ENCODE measurements at regions not wholly inside any gene's neighbourhood (a gene's known extent, or its start where the extent isn't known, plus 50 kb on each side); places are given as distances from the start of the nearest gene placed in this dataset.
"Not testable (repeated sequence)": the region's sequence is repeated elsewhere in the genome, so short reads cannot be mapped to it uniquely, and the experiment has no call there.

DNA sequence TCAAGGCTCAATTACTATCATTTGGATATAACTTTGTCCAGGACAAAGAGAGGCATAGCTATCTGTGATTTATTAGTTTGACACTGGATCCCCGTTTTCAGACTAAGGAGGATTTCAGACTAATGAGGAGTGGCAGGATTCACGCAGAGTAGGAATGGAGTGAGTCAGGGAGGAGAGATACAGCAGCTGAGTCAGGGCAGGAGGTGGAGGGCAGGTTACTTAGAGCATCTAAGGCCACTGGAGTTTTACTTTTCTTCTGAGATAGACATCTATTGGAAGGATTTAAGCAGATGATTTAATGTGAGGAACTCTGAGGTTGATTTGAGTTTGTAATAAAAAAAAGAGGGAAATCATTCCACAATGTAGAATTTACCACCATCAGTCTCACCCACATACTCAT is 110.6 kb downstream of the RPIA start:
- not testable (repeated sequence) for H3K36me3 ChIP-seq (ENCODE audit: control insufficient read depth in 4 of 4, insufficient read depth in 4 of 4, low read length in 4 of 4); DNase-seq; H3K9ac ChIP-seq (ENCODE audit: insufficient read depth in 1 of 2, low read length in 2 of 2); H3K4me3 ChIP-seq; H3K9me3 ChIP-seq (ENCODE audit: control insufficient read depth in 4 of 4, insufficient read depth in 3 of 4, low read length in 3 of 4); H3K4me1 ChIP-seq (ENCODE audit: control insufficient read depth in 5 of 5, insufficient read depth in 5 of 5, low read length in 5 of 5); ATAC-seq (ENCODE audit: insufficient read depth, low FRiP score); H3K27ac ChIP-seq (ENCODE audit: low read depth in 1 of 2, low read length in 1 of 2); H3K27me3 ChIP-seq (ENCODE audit: control insufficient read depth in 3 of 3, insufficient read depth in 3 of 3, low read length in 2 of 3)
- WGBS, 2 donors, result 61 to 90% methylated on average over 2 of the region's 2 CpGs

DNA sequence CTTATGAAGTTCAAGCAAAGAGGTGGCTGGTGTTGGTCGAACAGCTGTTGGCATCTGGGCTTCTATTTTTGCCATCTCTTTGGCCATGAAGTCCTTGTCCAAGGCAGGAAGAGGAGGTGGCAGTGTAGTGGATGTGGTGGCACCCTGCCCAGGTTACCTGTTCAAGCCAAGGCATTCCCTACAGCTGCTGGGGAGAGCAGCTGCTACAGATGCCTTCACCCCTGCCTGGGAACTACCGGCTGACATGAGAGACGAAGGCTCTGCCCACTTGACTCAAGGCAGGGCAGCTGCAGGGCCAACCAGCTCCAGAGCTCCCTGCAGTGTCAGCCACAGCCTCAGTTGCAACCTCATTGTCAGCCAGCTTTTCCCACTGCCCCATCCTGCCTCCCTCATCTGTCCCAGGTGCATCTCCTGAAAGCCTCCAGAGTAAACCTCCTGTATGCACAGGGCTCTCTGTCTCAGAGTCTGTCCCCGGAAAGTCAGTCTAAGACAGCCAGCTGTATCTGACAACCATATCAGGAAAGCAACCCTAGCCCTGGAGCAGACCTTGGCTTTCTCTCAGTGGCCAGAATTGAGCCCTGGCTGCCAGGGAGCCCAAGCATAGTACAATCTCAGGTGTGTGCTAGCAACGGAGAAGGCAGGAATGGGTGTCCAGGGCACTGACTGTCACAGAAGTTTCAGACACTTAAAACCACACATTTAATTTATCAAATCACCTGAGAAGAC is 115.9 kb downstream of the RPIA start:
- Histone ChIP-seq H3K27ac (ENCODE audit: low read depth in 1 of 2, low read length in 1 of 2) (no peak overlapping the region), H3K4me1 (ENCODE audit: control insufficient read depth in 5 of 5, insufficient read depth in 5 of 5, low read length in 5 of 5) (peaks cover 0 to 10% (median 0%) of the 10 kb centered on the region in 5 donors), H3K9me3 (ENCODE audit: control insufficient read depth in 4 of 4, insufficient read depth in 3 of 4, low read length in 3 of 4) (peaks cover 0 to 7% (median 0%) of the 10 kb centered on the region in 4 donors), H3K27me3 (ENCODE audit: control insufficient read depth in 3 of 3, insufficient read depth in 3 of 3, low read length in 2 of 3) (no peaks in the 10 kb centered on the region), H3K36me3 (ENCODE audit: control insufficient read depth in 4 of 4, insufficient read depth in 4 of 4, low read length in 4 of 4) (no peaks in the 10 kb centered on the region), H3K4me3 (no peak overlapping the region), H3K9ac (ENCODE audit: insufficient read depth in 1 of 2, low read length in 2 of 2) (no peak overlapping the region)
- no peak for ATAC-seq (ENCODE audit: insufficient read depth, low FRiP score)
- DNase-seq, result no peak
- WGBS, 2 donors, result 81 to 95% methylated on average over 5 of the region's 5 CpGs
- TF ChIP-seq, protein P1, sequence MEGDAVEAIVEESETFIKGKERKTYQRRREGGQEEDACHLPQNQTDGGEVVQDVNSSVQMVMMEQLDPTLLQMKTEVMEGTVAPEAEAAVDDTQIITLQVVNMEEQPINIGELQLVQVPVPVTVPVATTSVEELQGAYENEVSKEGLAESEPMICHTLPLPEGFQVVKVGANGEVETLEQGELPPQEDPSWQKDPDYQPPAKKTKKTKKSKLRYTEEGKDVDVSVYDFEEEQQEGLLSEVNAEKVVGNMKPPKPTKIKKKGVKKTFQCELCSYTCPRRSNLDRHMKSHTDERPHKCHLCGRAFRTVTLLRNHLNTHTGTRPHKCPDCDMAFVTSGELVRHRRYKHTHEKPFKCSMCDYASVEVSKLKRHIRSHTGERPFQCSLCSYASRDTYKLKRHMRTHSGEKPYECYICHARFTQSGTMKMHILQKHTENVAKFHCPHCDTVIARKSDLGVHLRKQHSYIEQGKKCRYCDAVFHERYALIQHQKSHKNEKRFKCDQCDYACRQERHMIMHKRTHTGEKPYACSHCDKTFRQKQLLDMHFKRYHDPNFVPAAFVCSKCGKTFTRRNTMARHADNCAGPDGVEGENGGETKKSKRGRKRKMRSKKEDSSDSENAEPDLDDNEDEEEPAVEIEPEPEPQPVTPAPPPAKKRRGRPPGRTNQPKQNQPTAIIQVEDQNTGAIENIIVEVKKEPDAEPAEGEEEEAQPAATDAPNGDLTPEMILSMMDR (IDR thresholded peaks at IDR 0.05; ENCODE audit: control extremely low read depth, extremely low read depth), result no peak

DNA sequence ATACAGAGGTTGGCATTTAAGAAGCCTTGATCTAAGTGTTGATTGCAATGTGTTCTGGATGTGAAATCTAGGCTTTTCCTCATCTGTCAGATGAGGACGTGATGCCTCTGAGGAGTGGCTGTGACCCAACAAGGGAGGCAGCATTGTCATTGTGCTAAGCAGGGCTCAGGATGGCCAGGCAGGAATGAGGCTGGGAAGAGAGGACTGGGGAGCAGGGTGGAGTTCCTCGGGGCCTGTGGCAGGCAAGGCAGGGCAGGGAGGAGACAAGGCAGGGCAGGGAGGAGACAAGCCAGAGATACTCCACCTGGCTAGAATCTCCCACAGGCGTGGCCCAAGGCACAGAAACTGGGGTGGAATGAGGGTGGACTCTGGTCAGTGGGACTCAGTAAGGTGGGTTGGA is 116.6 kb downstream of the RPIA start:
- TF ChIP-seq, protein P1 (IDR thresholded peaks at IDR 0.05; ENCODE audit: control extremely low read depth, extremely low read depth), result no peak
- Histone ChIP-seq H3K36me3 (ENCODE audit: control insufficient read depth in 4 of 4, insufficient read depth in 4 of 4, low read length in 4 of 4) (no peaks in the 10 kb centered on the region), H3K27me3 (ENCODE audit: control insufficient read depth in 3 of 3, insufficient read depth in 3 of 3, low read length in 2 of 3) (no peaks in the 10 kb centered on the region), H3K27ac (ENCODE audit: low read depth in 1 of 2, low read length in 1 of 2) (no peak overlapping the region), H3K9me3 (ENCODE audit: control insufficient read depth in 4 of 4, insufficient read depth in 3 of 4, low read length in 3 of 4) (peaks cover 0 to 8% (median 0%) of the 10 kb centered on the region in 4 donors), H3K9ac (ENCODE audit: insufficient read depth in 1 of 2, low read length in 2 of 2) (no peak overlapping the region), H3K4me3 (no peak overlapping the region), H3K4me1 (ENCODE audit: control insufficient read depth in 5 of 5, insufficient read depth in 5 of 5, low read length in 5 of 5) (peaks cover 0 to 10% (median 0%) of the 10 kb centered on the region in 5 donors)
- 67 to 78% methylated on average over 3 of the region's 3 CpGs for WGBS, 2 donors
- ATAC-seq (ENCODE audit: insufficient read depth, low FRiP score), result no peak
- no peak for DNase-seq

DNA sequence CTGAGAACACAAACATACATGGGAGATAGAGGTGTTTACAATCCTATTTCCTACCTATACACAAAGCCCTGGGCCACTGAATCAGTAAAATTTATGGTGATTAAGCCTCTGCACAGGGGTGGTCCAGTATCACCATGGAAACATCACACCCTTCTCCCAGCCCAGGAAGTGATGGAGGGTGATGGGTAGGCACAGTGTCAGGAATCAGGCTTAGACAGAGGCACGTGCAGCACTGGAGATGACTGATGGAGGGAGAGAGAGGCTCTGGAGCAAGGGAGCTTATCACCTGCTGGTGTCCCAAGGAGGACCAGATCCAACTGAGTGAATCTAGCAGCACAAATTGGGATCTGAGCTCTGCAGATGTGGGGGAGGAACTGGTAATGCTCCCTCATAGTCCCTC is 117.2 kb downstream of the RPIA start:
- H3K9ac ChIP-seq (ENCODE audit: insufficient read depth in 1 of 2, low read length in 2 of 2), result no peak overlapping the region
- peaks cover 0 to 8% (median 0%) of the 10 kb centered on the region in 4 donors for H3K9me3 ChIP-seq (ENCODE audit: control insufficient read depth in 4 of 4, insufficient read depth in 3 of 4, low read length in 3 of 4)
- H3K27me3 ChIP-seq (ENCODE audit: control insufficient read depth in 3 of 3, insufficient read depth in 3 of 3, low read length in 2 of 3), result no peaks in the 10 kb centered on the region
- H3K36me3 ChIP-seq (ENCODE audit: control insufficient read depth in 4 of 4, insufficient read depth in 4 of 4, low read length in 4 of 4), result no peaks in the 10 kb centered on the region
- no peak overlapping the region for H3K27ac ChIP-seq (ENCODE audit: low read depth in 1 of 2, low read length in 1 of 2)
- TF ChIP-seq, protein P1 (IDR thresholded peaks at IDR 0.05; ENCODE audit: control extremely low read depth, extremely low read depth), result no peak
- peaks cover 0 to 10% (median 0%) of the 10 kb centered on the region in 5 donors for H3K4me1 ChIP-seq (ENCODE audit: control insufficient read depth in 5 of 5, insufficient read depth in 5 of 5, low read length in 5 of 5)
- DNase-seq (no peak), ATAC-seq (ENCODE audit: insufficient read depth, low FRiP score) (no peak)
- 40 to 69% methylated on average over 1 of the region's 1 CpG for WGBS, 2 donors
- no peak overlapping the region for H3K4me3 ChIP-seq

Data from lung (tissue), 11 donors.